ENCODE measurements at regions not wholly inside any gene's neighbourhood (a gene's known extent, or its start where the extent isn't known, plus 50 kb on each side); places are given as distances from the start of the nearest gene placed in this dataset.

DNA sequence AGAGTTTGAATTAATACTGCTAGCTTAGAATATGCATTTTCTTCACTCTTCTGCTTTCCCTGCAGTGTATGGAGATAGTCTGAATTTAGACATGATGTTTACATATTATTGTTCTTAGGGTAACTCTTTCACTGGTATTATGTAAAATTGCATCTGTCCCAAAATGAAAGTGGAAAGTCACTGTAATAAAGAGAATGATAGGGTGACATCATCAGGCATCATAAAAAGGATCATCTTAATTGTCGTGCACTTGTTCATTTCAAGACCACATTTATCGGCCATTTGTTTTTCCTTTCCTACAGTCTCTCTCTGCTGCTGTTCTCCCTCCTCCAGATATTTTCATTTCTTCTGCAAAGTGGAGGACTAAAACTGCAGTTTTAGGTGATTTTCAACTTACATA is 61.9 kb upstream of the ZNF281 start:
- ATAC-seq: no peak
- H3K4me1 Mint-ChIP-seq: no peaks in the 10 kb centered on the region
- DNase-seq (ENCODE audit: low spot score): no peak
- CTCF ChIA-PET: interaction anchor here (0.5 kb wide), 1 partner anchor 39 kb away, joined by 3 read pairs; no protein-coding TSS in a partner anchor
- H3K4me3 Mint-ChIP-seq: no peak overlapping the region
- no peaks in the 10 kb centered on the region for H3K27me3 Mint-ChIP-seq (ENCODE audit: low read depth)
- no peaks in the 10 kb centered on the region for H3K9me3 Mint-ChIP-seq
- peaks cover 23% of the 10 kb centered on the region for H3K36me3 Mint-ChIP-seq
- TF ChIP-seq AR (CRISPR knock-in tag; IDR thresholded peaks at IDR 0.05) (no peak), ZNF396 (CRISPR knock-in tag; IDR thresholded peaks at IDR 0.05; ENCODE audit: borderline replicate concordance) (no peak), SP1 (CRISPR knock-in tag; conservative IDR thresholded peaks at IDR 0.05) (no peak), FOXP4 (CRISPR knock-in tag; IDR thresholded peaks at IDR 0.05) (no peak), ZNF317 (CRISPR knock-in tag; IDR thresholded peaks at IDR 0.05; ENCODE audit: borderline replicate concordance, low read depth) (no peak), FOXK1 (CRISPR knock-in tag; IDR thresholded peaks at IDR 0.05) (no peak), ZNF416 (CRISPR knock-in tag; IDR thresholded peaks at IDR 0.05) (no peak), NFYB (CRISPR knock-in tag; conservative IDR thresholded peaks at IDR 0.05; ENCODE audit: low read depth) (no peak), ZNF423 (CRISPR knock-in tag; IDR thresholded peaks at IDR 0.05) (no peak), TP53 (CRISPR knock-in tag; IDR thresholded peaks at IDR 0.05) (no peak), FOXJ3 (CRISPR knock-in tag; IDR thresholded peaks at IDR 0.05; ENCODE audit: borderline replicate concordance) (no peak), NR2C2 (CRISPR knock-in tag; IDR thresholded peaks at IDR 0.05) (no peak)
- TF ChIP-seq, protein P1, sequence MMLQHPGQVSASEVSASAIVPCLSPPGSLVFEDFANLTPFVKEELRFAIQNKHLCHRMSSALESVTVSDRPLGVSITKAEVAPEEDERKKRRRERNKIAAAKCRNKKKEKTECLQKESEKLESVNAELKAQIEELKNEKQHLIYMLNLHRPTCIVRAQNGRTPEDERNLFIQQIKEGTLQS (CRISPR knock-in tag; conservative IDR thresholded peaks at IDR 0.05): no peak
- TF ChIP-seq, protein P2, sequence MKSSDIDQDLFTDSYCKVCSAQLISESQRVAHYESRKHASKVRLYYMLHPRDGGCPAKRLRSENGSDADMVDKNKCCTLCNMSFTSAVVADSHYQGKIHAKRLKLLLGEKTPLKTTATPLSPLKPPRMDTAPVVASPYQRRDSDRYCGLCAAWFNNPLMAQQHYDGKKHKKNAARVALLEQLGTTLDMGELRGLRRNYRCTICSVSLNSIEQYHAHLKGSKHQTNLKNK (CRISPR knock-in tag; IDR thresholded peaks at IDR 0.05): no peak
- no peak overlapping the region for H3K27ac Mint-ChIP-seq
- POLR2A ChIA-PET: no interaction called here

DNA sequence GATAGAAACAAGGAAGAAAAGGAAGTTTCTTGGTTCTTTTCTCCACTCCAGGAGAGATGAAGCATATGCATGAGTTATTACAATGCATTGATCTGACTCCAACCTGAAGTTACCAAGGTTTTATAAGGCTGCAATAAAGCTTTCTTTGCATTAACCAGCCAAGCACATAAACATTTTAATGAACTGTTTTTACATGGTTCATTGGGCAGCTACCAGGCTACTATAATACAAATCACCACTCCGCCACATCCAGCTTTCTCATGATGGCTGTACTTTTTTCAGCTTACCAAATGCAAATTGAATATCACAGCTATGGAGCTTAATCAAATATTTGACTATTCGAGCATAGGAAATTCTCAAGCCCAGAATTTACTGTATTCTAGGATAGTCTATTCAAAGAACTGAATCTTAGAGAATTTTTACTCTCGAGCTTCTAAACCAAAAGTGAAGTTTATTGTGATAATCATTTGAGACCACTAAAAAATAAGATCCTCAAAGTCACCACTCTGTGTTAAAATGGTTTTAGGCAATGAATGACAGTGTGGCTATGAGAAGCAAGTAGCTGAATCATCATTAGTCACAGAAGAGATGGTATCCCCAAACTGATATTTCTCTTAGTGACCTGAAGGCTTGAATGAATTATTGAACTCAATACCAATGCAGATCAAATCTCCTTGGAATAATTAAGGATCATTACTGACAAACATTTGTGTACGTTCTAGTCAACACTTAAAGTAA is 58.6 kb upstream of the ZNF281 start:
- H3K36me3 Mint-ChIP-seq: no peaks in the 10 kb centered on the region
- H3K27ac Mint-ChIP-seq: no peak overlapping the region
- H3K27me3 Mint-ChIP-seq (ENCODE audit: low read depth): no peaks in the 10 kb centered on the region
- no peaks in the 10 kb centered on the region for H3K9me3 Mint-ChIP-seq
- POLR2A ChIA-PET: no interaction called here
- ATAC-seq: no peak
- TF ChIP-seq ZNF281 (CRISPR knock-in tag; IDR thresholded peaks at IDR 0.05) (no peak), FOXJ3 (CRISPR knock-in tag; IDR thresholded peaks at IDR 0.05; ENCODE audit: borderline replicate concordance) (no peak), TCF7 (CRISPR knock-in tag; IDR thresholded peaks at IDR 0.05; ENCODE audit: low read depth) (no peak), EMX1 (CRISPR knock-in tag; IDR thresholded peaks at IDR 0.05) (no peak), GRHL2 (CRISPR knock-in tag; IDR thresholded peaks at IDR 0.05; ENCODE audit: insufficient replicate concordance, severe bottlenecking) (no peak)
- TF ChIP-seq, protein P3, sequence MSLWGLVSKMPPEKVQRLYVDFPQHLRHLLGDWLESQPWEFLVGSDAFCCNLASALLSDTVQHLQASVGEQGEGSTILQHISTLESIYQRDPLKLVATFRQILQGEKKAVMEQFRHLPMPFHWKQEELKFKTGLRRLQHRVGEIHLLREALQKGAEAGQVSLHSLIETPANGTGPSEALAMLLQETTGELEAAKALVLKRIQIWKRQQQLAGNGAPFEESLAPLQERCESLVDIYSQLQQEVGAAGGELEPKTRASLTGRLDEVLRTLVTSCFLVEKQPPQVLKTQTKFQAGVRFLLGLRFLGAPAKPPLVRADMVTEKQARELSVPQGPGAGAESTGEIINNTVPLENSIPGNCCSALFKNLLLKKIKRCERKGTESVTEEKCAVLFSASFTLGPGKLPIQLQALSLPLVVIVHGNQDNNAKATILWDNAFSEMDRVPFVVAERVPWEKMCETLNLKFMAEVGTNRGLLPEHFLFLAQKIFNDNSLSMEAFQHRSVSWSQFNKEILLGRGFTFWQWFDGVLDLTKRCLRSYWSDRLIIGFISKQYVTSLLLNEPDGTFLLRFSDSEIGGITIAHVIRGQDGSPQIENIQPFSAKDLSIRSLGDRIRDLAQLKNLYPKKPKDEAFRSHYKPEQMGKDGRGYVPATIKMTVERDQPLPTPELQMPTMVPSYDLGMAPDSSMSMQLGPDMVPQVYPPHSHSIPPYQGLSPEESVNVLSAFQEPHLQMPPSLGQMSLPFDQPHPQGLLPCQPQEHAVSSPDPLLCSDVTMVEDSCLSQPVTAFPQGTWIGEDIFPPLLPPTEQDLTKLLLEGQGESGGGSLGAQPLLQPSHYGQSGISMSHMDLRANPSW (CRISPR knock-in tag; conservative IDR thresholded peaks at IDR 0.05; ENCODE audit: low read depth): no peak
- peaks cover 10% of the 10 kb centered on the region for H3K4me1 Mint-ChIP-seq
- DNase-seq (ENCODE audit: low spot score): no peak
- no peak overlapping the region for H3K4me3 Mint-ChIP-seq
- CTCF ChIA-PET: no interaction called here
